HEK293 (cell line): ENCODE measurements at regions not wholly inside any gene's neighbourhood (a gene's known extent, or its start where the extent isn't known, plus 50 kb on each side); places are given as distances from the start of the nearest gene placed in this dataset.

Experiments used
- CTCF ChIP-seq: fragments of 450-650 bp; formaldehyde crosslinking; IDR thresholded peaks from 2 replicates; pipeline ENCODE4 v1.5.1; 2016; ENCODE audit warnings: missing biosample characterization, missing genetic modification characterization
- GLIS1 ChIP-seq: fragments of 450-650 bp; formaldehyde crosslinking; IDR thresholded peaks from 2 replicates; pipeline ENCODE4 v1.5.1; 2016; ENCODE audit warnings: missing biosample characterization, missing genetic modification characterization
- HOXD13 ChIP-seq: sonication (generic); formaldehyde crosslinking; IDR thresholded peaks from 2 replicates; pipeline ENCODE4 v1.8.0; 2022; ENCODE audit warnings: missing genetic modification reagents, borderline replicate concordance
- ZNF114 ChIP-seq: fragments of 450-650 bp; formaldehyde crosslinking; IDR thresholded peaks from 2 replicates; pipeline ENCODE4 v1.5.0; 2017; ENCODE audit warnings: missing biosample characterization, missing genetic modification characterization
- ZNF174 ChIP-seq: fragments of 450-650 bp; formaldehyde crosslinking; IDR thresholded peaks from 2 replicates; pipeline ENCODE4 v1.5.0; 2017; ENCODE audit warnings: missing biosample characterization, mild to moderate bottlenecking, missing genetic modification characterization
- ZNF416 ChIP-seq: fragments of 450-650 bp; formaldehyde crosslinking; IDR thresholded peaks from 2 replicates; pipeline ENCODE4 v1.5.1; 2016; ENCODE audit warnings: missing biosample characterization, missing genetic modification characterization
- ZNF585B ChIP-seq: fragments of 450-650 bp; formaldehyde crosslinking; IDR thresholded peaks from 2 replicates; pipeline ENCODE4 v1.5.1; 2016; ENCODE audit warnings: missing biosample characterization, missing genetic modification characterization
- ZNF830 ChIP-seq: fragments of 450-650 bp; IDR thresholded peaks from 2 replicates; pipeline ENCODE4 v1.5.0; 2018; ENCODE audit warnings: missing biosample characterization, missing genetic modification characterization, low read depth, mild to moderate bottlenecking, moderate library complexity
- TF ChIP-seq, protein P1 (sequence below): fragments of 450-650 bp; IDR thresholded peaks from 2 replicates; pipeline ENCODE4 v1.5.1; 2018; ENCODE audit warnings: missing biosample characterization, missing genetic modification characterization

DNA sequence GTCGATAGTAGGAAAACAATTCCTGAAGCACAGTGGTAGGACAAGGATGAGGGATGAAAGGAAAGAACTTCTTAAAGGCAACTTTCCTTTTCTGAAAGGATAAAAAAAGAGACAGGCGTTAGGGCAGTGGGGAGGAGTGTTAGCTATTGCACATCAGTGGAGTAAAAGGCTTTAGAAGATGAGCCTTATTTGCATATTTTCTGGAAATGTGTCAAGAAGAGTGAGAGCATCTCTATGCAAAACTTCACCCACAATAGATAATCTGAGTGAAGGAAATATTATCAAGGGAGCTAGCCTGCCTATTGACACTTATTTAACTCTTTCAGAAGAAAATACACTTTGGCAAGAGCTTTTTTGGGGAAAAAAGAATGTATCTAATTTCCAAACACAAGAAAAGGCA is 151.6 kb downstream of the MACIR start:
- TF ChIP-seq HOXD13 (CRISPR knock-in tag) (no peak), ZNF585B (tag by site-specific recombination) (no peak), CTCF (tag by site-specific recombination) (no peak), ZNF416 (tag by site-specific recombination) (no peak), GLIS1 (tag by site-specific recombination) (no peak), ZNF174 (no peak), ZNF830 (no peak), ZNF114 (tag by site-specific recombination) (no peak)
- TF ChIP-seq, protein P1, sequence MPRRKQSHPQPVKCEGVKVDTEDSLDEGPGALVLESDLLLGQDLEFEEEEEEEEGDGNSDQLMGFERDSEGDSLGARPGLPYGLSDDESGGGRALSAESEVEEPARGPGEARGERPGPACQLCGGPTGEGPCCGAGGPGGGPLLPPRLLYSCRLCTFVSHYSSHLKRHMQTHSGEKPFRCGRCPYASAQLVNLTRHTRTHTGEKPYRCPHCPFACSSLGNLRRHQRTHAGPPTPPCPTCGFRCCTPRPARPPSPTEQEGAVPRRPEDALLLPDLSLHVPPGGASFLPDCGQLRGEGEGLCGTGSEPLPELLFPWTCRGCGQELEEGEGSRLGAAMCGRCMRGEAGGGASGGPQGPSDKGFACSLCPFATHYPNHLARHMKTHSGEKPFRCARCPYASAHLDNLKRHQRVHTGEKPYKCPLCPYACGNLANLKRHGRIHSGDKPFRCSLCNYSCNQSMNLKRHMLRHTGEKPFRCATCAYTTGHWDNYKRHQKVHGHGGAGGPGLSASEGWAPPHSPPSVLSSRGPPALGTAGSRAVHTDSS (tag by site-specific recombination) = no peak
